Ishikawa (cell line): ENCODE measurements at regions not wholly inside any gene's neighbourhood (a gene's known extent, or its start where the extent isn't known, plus 50 kb on each side); places are given as distances from the start of the nearest gene placed in this dataset.

ENCODE experiments used
- CEBPB ChIP-seq: IDR thresholded peaks from 2 replicates; pipeline ENCODE4 v1.6.1; 2012
- CREB1 ChIP-seq: IDR thresholded peaks from 2 replicates; pipeline ENCODE4 v1.6.1; 2012; ENCODE audit warnings: low read depth
- EGR1 ChIP-seq: IDR thresholded peaks from 2 replicates; pipeline ENCODE4 v1.6.1; 2012
- EP300 ChIP-seq: IDR thresholded peaks from 2 replicates; pipeline ENCODE4 v1.6.1; 2012; ENCODE audit warnings: borderline replicate concordance
- FOXM1 ChIP-seq: IDR thresholded peaks from 2 replicates; pipeline ENCODE4 v1.6.1; 2012; ENCODE audit warnings: low read depth, borderline replicate concordance
- MAX ChIP-seq: IDR thresholded peaks from 2 replicates; pipeline ENCODE4 v1.6.1; 2012
- NFIC ChIP-seq: IDR thresholded peaks from 2 replicates; pipeline ENCODE4 v1.6.1; 2012
- REST ChIP-seq: IDR thresholded peaks from 2 replicates; pipeline ENCODE4 v1.6.1; 2012; ENCODE audit warnings: low read depth, mild to moderate bottlenecking
- TAF1 ChIP-seq: IDR thresholded peaks from 2 replicates; pipeline ENCODE4 v1.6.1; 2012; ENCODE audit warnings: low read depth, mild to moderate bottlenecking
- TEAD4 ChIP-seq: IDR thresholded peaks from 2 replicates; pipeline ENCODE4 v1.6.1; 2012
- USF1 ChIP-seq: IDR thresholded peaks from 2 replicates; pipeline ENCODE4 v1.6.1; 2012
- YY1 ChIP-seq: IDR thresholded peaks from 2 replicates; pipeline ENCODE4 v1.6.1; 2012; ENCODE audit warnings: low read depth

- TF ChIP-seq YY1 (no peak), FOXM1 (no peak), EP300 (no peak), USF1 (no peak), CREB1 (no peak), CEBPB (no peak), EGR1 (no peak), NFIC (no peak), TEAD4 (no peak), MAX (no peak), REST (no peak), TAF1 (no peak)
Measured at GRCh38 chr6:113588646-113589045, 268.5 kb upstream of the MARCKS start.
